BLaER1 treated with 17β-estradiol and CSF1 and Interleukin-3, amounts not matched to agents 10 nM and 100 nM (cell line): ENCODE measurements at regions not wholly inside any gene's neighbourhood (a gene's known extent, or its start where the extent isn't known, plus 50 kb on each side); places are given as distances from the start of the nearest gene placed in this dataset.
A peak's percentile ranks its signal among the peaks of the same experiment; 100 is the strongest.
"Not testable (repeated sequence)": the region's sequence is repeated elsewhere in the genome, so short reads cannot be mapped to it uniquely, and the experiment has no call there.

Experiments
- H3K27ac ChIP-seq, 11 experiments: shearing (Covaris generic); formaldehyde crosslinking; 2 replicates each; pipeline ENCODE4 v1.8.1; 2022
- H3K27me3 ChIP-seq, 11 experiments: shearing (Covaris generic); formaldehyde crosslinking; 2 replicates each; pipeline ENCODE4 v1.8.1; 2022
- H3K36me3 ChIP-seq, 11 experiments: shearing (Covaris generic); formaldehyde crosslinking; 2 replicates each; pipeline ENCODE4 v1.8.1; 2022
- H3K4me1 ChIP-seq, 10 experiments: shearing (Covaris generic); formaldehyde crosslinking; 2 replicates each; pipeline ENCODE4 v1.8.1; 2022
- H3K4me2 ChIP-seq, 11 experiments: shearing (Covaris generic); formaldehyde crosslinking; 2 replicates each; pipeline ENCODE4 v1.8.1; 2022
- H3K4me3 ChIP-seq, 10 experiments: shearing (Covaris generic); formaldehyde crosslinking; 2 replicates each; pipeline ENCODE4 v1.8.1; 2022
- H3K9ac ChIP-seq, 11 experiments: shearing (Covaris generic); formaldehyde crosslinking; 2 replicates each; pipeline ENCODE4 v1.8.1; 2022
- H3K9me3 ChIP-seq, 11 experiments: shearing (Covaris generic); formaldehyde crosslinking; replicated peaks in 1 of 11; 2 replicates each; pipeline ENCODE4 v1.8.1; 2022
- H4K20me1 ChIP-seq, 11 experiments: shearing (Covaris generic); formaldehyde crosslinking; 2 replicates each; pipeline ENCODE4 v1.8.1; 2022
- Cebpa-rat ChIP-seq, 11 experiments: shearing (Covaris generic); IDR thresholded peaks; 2 replicates each; pipeline ENCODE4 v1.8.1; 2022

DNA sequence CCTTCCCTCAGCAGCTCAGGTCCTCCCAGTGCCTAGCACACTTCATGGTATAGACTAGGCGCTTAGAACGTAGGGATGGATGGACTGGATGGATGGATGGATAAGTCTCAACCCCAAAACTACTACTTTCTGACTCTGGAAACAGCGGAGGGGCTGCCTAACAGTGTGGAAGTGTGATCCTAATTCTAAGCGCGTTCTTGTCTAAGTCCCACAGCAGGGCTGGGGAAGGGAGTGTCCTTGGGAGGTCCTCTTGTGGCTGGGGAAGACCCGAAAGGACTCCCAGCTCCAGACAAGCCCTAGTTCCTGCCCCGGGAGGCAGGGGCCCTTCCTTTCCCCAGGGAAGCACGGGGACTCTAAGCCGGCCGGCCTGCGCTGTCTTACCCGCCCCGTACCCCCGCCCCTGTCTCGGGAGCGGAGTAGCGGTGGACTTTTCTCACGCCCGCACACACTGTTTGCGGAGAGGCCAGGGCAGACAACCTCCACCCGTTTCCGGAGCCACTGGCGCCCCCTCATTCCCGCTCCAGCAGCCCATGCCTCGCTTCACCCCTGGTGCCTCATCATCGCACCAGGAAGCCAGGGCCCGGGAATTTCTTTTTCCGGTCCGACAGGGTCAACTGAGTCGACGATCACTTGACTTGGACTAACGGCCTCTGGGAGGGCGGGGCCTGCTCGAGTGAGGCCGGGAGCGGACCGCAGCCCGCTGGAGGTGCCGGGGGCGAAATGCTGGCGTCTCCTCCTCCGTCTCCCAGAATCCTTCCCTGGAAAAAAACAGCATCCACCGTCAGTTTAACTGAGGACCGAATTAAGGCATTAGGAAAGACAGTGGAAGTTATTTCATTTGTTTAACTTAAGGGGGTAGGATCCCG, 133.3 kb downstream of the TBC1D2B start:
- Histone ChIP-seq H3K9ac (peak overlapping the region; percentile 47 to 74 (median 68); a peak in 20 of 22 replicates), H3K27me3 (no peaks in the 10 kb centered on the region), H4K20me1 (no peaks in the 10 kb centered on the region), H3K4me1 (peaks cover 11 to 48% (median 41%) of the 10 kb centered on the region in 10 experiments), H3K27ac (peak overlapping the region; percentile 54 to 80 (median 69)), H3K36me3 (no peaks in the 10 kb centered on the region), H3K4me3 (peak overlapping the region; percentile 42 to 64 (median 56)), H3K4me2 (peak overlapping the region; percentile 73 to 95 (median 90)), H3K9me3 (no peaks in the 10 kb centered on the region)
- TF ChIP-seq Cebpa-rat (IDR thresholded peaks at IDR 0.05) = no peak

DNA sequence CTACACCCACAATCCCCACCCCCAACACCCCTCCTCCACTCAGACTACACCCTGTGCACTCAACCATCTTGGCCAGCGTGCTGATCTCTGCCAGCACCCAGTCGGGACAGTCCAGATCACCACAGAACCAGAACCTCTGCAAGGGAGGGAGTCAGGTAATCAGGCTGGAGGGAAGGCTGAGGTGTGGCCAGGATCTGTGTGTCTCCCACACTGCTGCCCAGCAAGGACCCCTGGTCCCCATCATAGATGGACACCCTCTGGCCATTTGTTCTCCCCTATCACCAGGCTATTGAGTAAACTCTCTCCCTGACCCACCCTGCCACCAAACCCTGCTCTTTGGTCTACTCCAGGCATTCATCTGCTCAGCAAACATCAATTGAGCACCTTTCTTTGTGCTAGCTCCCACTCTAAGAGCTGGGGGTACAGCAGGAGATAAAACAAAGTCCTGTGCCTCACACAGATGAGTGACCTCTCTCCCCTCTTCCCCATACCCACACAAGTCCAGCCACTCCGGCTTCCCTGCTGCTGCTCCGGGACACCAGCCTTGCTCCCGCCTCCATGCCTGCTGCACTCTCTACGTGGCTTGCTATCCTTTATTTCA, 134.8 kb downstream of the TBC1D2B start:
- Histone ChIP-seq H3K9ac (no peak overlapping the region), H3K4me1 (peaks cover 15 to 62% (median 53%) of the 10 kb centered on the region in 10 experiments), H3K27ac (no peak overlapping the region), H3K9me3 (no peaks in the 10 kb centered on the region), H3K4me2 (peak overlapping the region in 6 of 11 experiments; percentile 30 to 95 (median 88); a peak in 10 of 22 replicates), H3K36me3 (no peaks in the 10 kb centered on the region), H3K4me3 (no peak overlapping the region), H4K20me1 (no peaks in the 10 kb centered on the region), H3K27me3 (no peaks in the 10 kb centered on the region)
- TF ChIP-seq Cebpa-rat (IDR thresholded peaks at IDR 0.05) = no peak

DNA sequence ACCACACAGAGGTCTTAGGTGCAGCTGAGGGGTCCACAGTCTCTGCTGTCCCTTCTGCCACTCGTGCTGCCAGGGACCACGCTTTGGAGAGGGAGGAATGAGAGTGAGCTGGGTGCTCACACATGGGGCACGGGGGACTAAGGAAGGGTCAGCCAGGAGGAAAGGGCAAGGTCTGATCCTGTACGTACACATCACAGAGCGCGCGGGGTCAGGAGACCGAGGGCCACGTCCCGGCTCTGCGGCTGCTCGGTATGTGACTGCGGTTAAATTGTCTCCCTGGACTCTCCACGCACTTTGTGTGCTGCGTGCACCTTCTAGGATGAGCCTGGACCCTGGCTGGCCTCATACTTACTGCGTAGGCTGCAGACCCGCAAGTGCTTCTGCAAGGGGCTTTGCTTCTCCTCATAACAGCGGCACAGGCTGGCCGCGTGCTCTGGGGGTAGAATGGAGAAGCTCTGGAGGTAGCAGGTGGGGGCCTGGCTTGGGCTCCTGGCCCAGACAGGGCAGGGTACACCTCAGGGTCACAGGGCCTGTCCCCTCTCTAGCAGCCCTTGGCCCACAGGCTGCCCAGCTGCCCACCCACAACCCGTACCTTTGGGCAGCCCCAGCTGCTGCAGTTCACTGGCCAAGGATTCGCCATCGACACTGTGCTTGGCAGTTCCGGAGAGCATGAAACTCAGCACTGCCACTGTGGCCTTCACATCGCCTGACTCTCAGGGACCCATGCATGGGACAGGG, 136.3 kb downstream of the TBC1D2B start:
- not testable (repeated sequence) for H3K27ac ChIP-seq, H4K20me1 ChIP-seq, H3K9ac ChIP-seq, H3K4me2 ChIP-seq, H3K9me3 ChIP-seq, H3K4me3 ChIP-seq, H3K27me3 ChIP-seq, H3K36me3 ChIP-seq
- peaks cover 15 to 63% (median 53%) of the 10 kb centered on the region in 10 experiments for H3K4me1 ChIP-seq

DNA sequence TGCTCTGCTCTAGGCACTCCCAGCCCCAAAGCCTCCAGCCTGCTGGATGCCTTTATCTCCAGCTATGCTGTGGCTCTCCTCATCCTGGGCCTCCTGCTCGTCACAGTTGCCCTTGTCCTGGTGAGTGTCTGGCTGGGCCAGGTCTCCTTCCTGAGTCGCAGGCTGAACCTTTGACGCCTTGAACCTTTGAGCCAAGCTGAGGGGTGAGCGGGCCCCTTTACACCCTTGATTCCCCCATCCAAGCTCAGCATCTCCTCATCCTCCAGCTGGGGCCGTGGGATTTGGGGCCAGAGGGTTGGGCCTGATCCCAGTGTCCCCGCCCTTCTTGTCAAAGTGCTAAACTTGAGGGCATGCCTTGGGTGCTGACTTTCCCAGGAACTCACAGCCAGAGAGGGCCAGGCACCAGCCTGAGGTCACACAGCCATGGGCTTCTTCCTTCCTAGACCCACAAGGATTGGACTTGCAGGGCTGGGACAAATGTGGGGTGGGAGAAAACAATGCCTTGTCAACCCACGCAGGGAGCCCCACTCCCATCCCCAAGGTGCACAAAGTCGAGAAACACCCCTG, 137.0 kb downstream of the TBC1D2B start:
- Histone ChIP-seq H3K4me1 (peaks cover 15 to 63% (median 53%) of the 10 kb centered on the region in 10 experiments), H3K27ac (0 out of 22 replicates have a peak overlapping the region, but pooled peaks of 3 of the 11 experiments have one; percentile 19 to 68 (median 50)), H3K9ac (no peak overlapping the region), H3K4me2 (peak overlapping the region in 7 of 11 experiments; percentile 46 to 71 (median 66); a peak in 9 of 22 replicates), H4K20me1 (no peaks in the 10 kb centered on the region), H3K4me3 (no peak overlapping the region), H3K27me3 (no peaks in the 10 kb centered on the region), H3K36me3 (no peaks in the 10 kb centered on the region), H3K9me3 (no peaks in the 10 kb centered on the region)
- TF ChIP-seq Cebpa-rat (IDR thresholded peaks at IDR 0.05) = no peak

DNA sequence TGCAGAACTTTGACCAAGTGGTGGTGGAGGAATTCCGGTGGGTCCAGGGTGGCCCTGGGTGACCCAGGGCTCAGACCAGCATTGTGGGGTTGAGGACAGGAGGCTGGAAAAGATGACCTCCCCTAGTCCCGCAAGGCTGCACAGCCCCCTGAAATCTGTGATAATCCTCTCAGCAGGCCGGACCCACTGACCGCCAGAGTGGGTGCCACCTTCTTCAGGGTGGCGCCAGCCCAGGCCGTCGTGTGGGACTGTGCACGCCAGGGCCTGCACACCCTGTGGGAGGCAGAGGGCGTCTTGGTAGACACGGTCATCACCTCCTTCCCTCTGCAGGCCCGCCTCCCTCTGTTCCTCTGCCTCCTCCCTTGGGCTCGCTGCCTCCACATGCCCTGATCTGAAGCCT, 137.7 kb downstream of the TBC1D2B start:
- Histone ChIP-seq H3K36me3 (no peaks in the 10 kb centered on the region), H4K20me1 (no peaks in the 10 kb centered on the region), H3K4me1 (peaks cover 11 to 58% (median 47%) of the 10 kb centered on the region in 10 experiments)

GRCh38 chr15:77939026-77939425, 138.5 kb downstream of the TBC1D2B start:
- H3K4me1 ChIP-seq = peaks cover 8 to 50% (median 39%) of the 10 kb centered on the region in 10 experiments; a peak in 19 of 20 replicates
- not testable (repeated sequence) for H3K9me3 ChIP-seq, H3K36me3 ChIP-seq, H3K4me3 ChIP-seq, H3K27me3 ChIP-seq, H4K20me1 ChIP-seq
- peak overlapping the region in 6 of 11 experiments; percentile 19 to 68 (median 46); a peak in 7 of 22 replicates for H3K27ac ChIP-seq
- H3K9ac ChIP-seq = peak overlapping the region in 2 of 11 experiments; percentile 9 to 14; a peak in 2 of 22 replicates
- H3K4me2 ChIP-seq = peak overlapping the region in 10 of 11 experiments; percentile 29 to 71 (median 62); a peak in 18 of 22 replicates

More for the DNA sequence above, 137.7 kb downstream of the TBC1D2B start:
- Histone ChIP-seq H3K4me3 (no peak overlapping the region), H3K9ac (no peak overlapping the region; a peak in 1 of 22 replicates), H3K9me3 (no peaks in the 10 kb centered on the region), H3K27me3 (no peaks in the 10 kb centered on the region), H3K4me2 (peak overlapping the region in 9 of 11 experiments; percentile 39 to 71 (median 64); a peak in 18 of 22 replicates), H3K27ac (peak overlapping the region in 4 of 11 experiments; percentile 43 to 68 (median 46); a peak in 4 of 22 replicates)
- no peak for TF ChIP-seq Cebpa-rat (IDR thresholded peaks at IDR 0.05)

DNA sequence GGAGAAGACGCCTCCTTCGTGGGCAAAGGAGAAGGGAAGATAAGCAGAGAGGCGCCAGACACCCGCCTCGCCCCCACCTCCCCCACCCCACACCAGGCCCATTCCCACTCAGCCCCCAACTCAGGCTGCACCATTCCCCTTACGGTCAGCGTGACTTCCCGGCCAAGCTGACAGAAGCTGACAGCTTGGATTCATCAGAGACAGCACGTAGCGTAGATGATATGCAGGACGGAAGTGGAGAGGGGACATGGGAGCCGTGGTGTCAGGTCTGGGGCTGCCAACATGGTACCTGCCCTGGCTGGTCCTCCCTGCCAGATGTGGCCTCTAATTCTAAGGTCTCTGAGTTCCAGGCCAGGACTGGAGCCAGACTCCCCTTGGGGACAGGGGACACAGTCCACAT, 139.0 kb downstream of the TBC1D2B start:
- H3K36me3 ChIP-seq, H3K9me3 ChIP-seq, H3K4me3 ChIP-seq, H3K27me3 ChIP-seq, H4K20me1 ChIP-seq: not testable (repeated sequence)
- Histone ChIP-seq H3K9ac (peak overlapping the region in 1 of 11 experiments; percentile 14; a peak in 1 of 22 replicates), H3K27ac (peak overlapping the region in 6 of 11 experiments; percentile 19 to 68 (median 42); a peak in 8 of 22 replicates), H3K4me2 (peak overlapping the region in 10 of 11 experiments; percentile 29 to 71 (median 62); a peak in 18 of 22 replicates), H3K4me1 (peaks cover 4 to 45% (median 34%) of the 10 kb centered on the region in 10 experiments; a peak in 18 of 20 replicates)

- H3K9ac ChIP-seq, H3K4me2 ChIP-seq, H4K20me1 ChIP-seq, H3K4me3 ChIP-seq, H3K27ac ChIP-seq, H3K36me3 ChIP-seq, H3K9me3 ChIP-seq, H3K27me3 ChIP-seq: not testable (repeated sequence)
- H3K4me1 ChIP-seq = peaks cover 5 to 34% (median 26%) of the 10 kb centered on the region in 10 experiments; a peak in 19 of 20 replicates
These were observed 140.9 kb downstream of the TBC1D2B start for GRCh38 chr15:77936567-77936966.

- peaks cover 17 to 35% (median 30%) of the 10 kb centered on the region in 10 experiments for H3K4me1 ChIP-seq
- not testable (repeated sequence) for H3K9me3 ChIP-seq, H3K27me3 ChIP-seq, H3K4me3 ChIP-seq, H3K36me3 ChIP-seq, H3K27ac ChIP-seq, H3K4me2 ChIP-seq, H3K9ac ChIP-seq, H4K20me1 ChIP-seq
These were observed 143.0 kb downstream of the TBC1D2B start for GRCh38 chr15:77934516-77934915.

DNA sequence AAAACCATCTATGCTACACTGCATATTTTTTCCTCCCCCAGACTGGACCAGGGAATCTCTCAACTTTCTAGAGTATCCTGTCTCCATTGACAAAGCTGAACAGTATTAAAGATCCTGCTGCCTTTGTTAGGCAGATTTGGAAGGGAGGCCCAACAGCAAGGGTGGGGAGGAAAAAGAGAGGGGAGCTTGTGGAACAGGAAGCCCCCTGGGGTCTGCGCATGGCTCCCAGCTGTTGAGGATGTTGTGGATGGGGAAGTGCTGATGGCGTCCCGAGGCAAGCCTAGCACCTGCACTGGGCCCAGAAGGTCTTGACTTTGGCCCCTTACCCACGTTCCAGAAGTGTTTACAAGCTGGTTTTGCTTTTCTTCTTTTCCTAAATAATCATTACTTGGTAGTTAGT, 146.6 kb downstream of the TBC1D2B start:
- peak overlapping the region; percentile 24 to 70 (median 50); a peak in 19 of 22 replicates for H3K4me2 ChIP-seq
- H3K4me3 ChIP-seq, H4K20me1 ChIP-seq, H3K36me3 ChIP-seq, H3K27me3 ChIP-seq, H3K9me3 ChIP-seq, H3K9ac ChIP-seq: not testable (repeated sequence)
- peaks cover 11 to 20% (median 15%) of the 10 kb centered on the region in 10 experiments for H3K4me1 ChIP-seq
- peak overlapping the region in 5 of 11 experiments; percentile 20 to 53 (median 34); a peak in 8 of 22 replicates for H3K27ac ChIP-seq

DNA sequence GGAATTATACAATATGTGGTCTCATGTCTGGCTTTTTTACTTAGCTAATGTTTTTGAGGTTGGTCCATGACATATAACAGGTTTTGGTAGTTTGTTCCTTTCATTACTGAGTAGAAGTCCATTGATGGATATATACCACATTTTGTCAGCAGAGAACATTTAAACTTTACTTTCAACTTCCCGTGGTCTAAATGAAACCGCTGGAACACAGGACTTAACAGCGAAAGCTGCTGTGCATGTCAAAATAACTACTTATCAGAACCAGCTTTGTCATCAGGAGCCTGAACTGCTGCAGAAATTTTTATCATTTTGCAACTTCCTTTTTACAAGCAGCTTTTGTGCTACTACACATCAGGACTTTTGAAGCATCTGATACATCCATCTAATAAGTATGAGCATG, 147.0 kb downstream of the TBC1D2B start:
- H3K36me3 ChIP-seq, H3K4me3 ChIP-seq, H4K20me1 ChIP-seq, H3K9ac ChIP-seq, H3K27me3 ChIP-seq, H3K9me3 ChIP-seq: not testable (repeated sequence)
- Histone ChIP-seq H3K4me1 (peaks cover 11 to 20% (median 15%) of the 10 kb centered on the region in 10 experiments), H3K4me2 (peak overlapping the region in 10 of 11 experiments; percentile 24 to 70 (median 49); a peak in 13 of 22 replicates), H3K27ac (peak overlapping the region in 4 of 11 experiments; percentile 17 to 41 (median 37); a peak in 7 of 22 replicates)

GRCh38 chr15:77926789-77927188, 150.7 kb downstream of the TBC1D2B start:
- not testable (repeated sequence) for H3K36me3 ChIP-seq, H3K27ac ChIP-seq, H3K4me3 ChIP-seq, H3K9ac ChIP-seq, H3K27me3 ChIP-seq, H3K4me2 ChIP-seq, H3K9me3 ChIP-seq, H4K20me1 ChIP-seq
- H3K4me1 ChIP-seq = peaks cover 11 to 22% (median 19%) of the 10 kb centered on the region in 10 experiments
